Right hindlimb (tissue), 1 donor: ENCODE measurements at regions not wholly inside any gene's neighbourhood (a gene's known extent, or its start where the extent isn't known, plus 50 kb on each side); places are given as distances from the start of the nearest gene placed in this dataset.

ENCODE experiments used
- DNase-seq: peaks from one replicate; pipeline ENCODE4 v3.0.0-alpha.2; 2018

- no peak for DNase-seq
Measured at GRCh38 chr9:89920951-89921350, 316.1 kb downstream of the GADD45G start.

GRCh38 chr9:89922099-89922498 lies 317.3 kb downstream of the GADD45G start:
- no peak for DNase-seq

GRCh38 chr9:89923174-89923573 lies 318.4 kb downstream of the GADD45G start:
- DNase-seq: no peak

GRCh38 chr9:89923961-89924504 lies 319.2 kb downstream of the GADD45G start:
- no peak for DNase-seq

- DNase-seq: no peak
Measured at GRCh38 chr9:89924611-89925010, 319.8 kb downstream of the GADD45G start.

- no peak for DNase-seq
Measured at GRCh38 chr9:89926167-89926566, 321.4 kb downstream of the GADD45G start.

- DNase-seq: peak; percentile 50
Measured at GRCh38 chr9:89926691-89927220, 321.9 kb downstream of the GADD45G start.

GRCh38 chr9:89928106-89928505 lies 323.3 kb downstream of the GADD45G start:
- no peak for DNase-seq

GRCh38 chr9:89928521-89929275 lies 323.9 kb downstream of the GADD45G start:
- no peak for DNase-seq

- no peak for DNase-seq
Measured at GRCh38 chr9:89929315-89929672, 324.5 kb downstream of the GADD45G start.

GRCh38 chr9:89929673-89930480 lies 325.1 kb downstream of the GADD45G start:
- DNase-seq: peak; percentile 41

- no peak for DNase-seq
Measured at GRCh38 chr9:89933578-89933977, 328.8 kb downstream of the GADD45G start.

GRCh38 chr9:89935115-89935514 lies 330.3 kb downstream of the GADD45G start:
- DNase-seq: no peak

- DNase-seq: no peak
Measured at GRCh38 chr9:89935801-89936200, 331.0 kb downstream of the GADD45G start.

- no peak for DNase-seq
Measured at GRCh38 chr9:89937051-89937450, 332.2 kb downstream of the GADD45G start.

- DNase-seq: no peak
Measured at GRCh38 chr9:89939181-89939580, 334.4 kb downstream of the GADD45G start.

GRCh38 chr9:89939626-89940292 lies 334.9 kb downstream of the GADD45G start:
- DNase-seq: no peak

- no peak for DNase-seq
Measured at GRCh38 chr9:89940625-89941024, 335.8 kb downstream of the GADD45G start.

GRCh38 chr9:89941875-89942274 lies 337.1 kb downstream of the GADD45G start:
- DNase-seq: no peak

GRCh38 chr9:89942643-89943042 lies 337.8 kb downstream of the GADD45G start:
- DNase-seq: no peak

GRCh38 chr9:89943309-89943708 lies 338.5 kb downstream of the GADD45G start:
- DNase-seq: no peak

GRCh38 chr9:89943728-89944127 lies 338.9 kb downstream of the GADD45G start:
- DNase-seq: no peak

GRCh38 chr9:89945133-89945532 lies 340.3 kb downstream of the GADD45G start:
- no peak for DNase-seq
